CD4-positive, alpha-beta T cell treated with Interferon gamma for 1 hour (primary cell): ENCODE measurements at regions not wholly inside any gene's neighbourhood (a gene's known extent, or its start where the extent isn't known, plus 50 kb on each side); places are given as distances from the start of the nearest gene placed in this dataset.
A peak's percentile ranks its signal among the peaks of the same experiment; 100 is the strongest.
"Not testable (repeated sequence)": the region's sequence is repeated elsewhere in the genome, so short reads cannot be mapped to it uniquely, and the experiment has no call there.

Experiments
- DNase-seq: peaks from one replicate; pipeline ENCODE4 v3.0.0-alpha.2; 2020

DNA sequence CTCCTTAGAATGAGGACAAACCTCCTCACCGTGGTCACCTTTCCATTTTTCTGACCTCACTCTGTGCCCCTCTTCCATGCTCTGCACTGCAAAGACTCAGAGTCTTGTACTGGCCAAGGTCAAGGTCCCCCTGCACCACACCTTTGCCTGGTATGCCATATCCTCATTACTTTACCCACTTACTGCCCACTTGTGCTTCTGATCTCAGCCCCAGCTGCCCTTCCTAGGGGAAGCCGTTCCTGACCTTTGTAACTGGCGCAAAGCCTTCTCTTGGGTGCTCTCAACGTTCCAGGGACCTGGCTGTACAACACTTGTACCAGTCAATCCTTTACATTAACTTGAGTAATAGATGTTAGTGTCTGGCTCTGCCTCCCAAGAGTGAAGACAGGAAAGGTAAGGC is 256.0 kb downstream of the SV2B start:
- DNase-seq = no peak

DNA sequence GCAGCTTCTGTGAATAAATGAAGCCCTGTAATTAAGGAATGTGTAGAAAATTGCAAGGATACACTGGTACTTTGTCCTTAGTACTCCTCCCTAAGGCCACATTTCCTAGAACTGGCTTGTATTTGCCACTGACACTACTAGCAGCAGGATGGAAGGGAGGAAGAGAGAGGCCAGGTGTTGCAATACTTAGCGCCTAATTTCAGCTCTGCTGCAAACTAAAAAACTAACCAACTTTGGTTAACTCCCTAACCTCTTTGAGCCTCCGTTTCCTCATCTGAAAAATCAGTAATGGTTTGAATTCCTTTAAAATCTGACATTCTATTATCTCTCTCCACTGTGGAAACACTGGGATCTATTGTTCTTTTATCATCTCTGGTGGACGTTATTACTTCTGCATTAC is 257.0 kb downstream of the SV2B start:
- no peak for DNase-seq

DNA sequence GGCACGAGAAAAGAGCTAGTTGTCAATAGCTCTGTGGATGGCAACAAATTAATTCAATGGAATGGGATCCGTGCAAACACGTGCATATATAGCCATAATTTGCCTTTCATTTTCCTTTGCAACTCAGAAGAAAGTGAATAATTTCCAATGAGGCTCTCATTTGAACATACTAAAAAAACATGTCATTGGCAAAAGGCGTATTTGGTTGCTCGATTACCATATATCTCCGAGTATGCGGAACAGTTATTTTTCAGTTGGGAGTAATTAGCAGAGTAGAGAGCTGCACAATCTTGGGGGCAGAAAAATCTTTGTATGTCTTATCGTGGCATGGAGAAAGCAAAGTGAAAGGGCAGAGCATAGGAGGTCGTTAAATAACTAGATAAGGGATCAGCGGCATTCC is 257.4 kb downstream of the SV2B start:
- no peak for DNase-seq

DNA sequence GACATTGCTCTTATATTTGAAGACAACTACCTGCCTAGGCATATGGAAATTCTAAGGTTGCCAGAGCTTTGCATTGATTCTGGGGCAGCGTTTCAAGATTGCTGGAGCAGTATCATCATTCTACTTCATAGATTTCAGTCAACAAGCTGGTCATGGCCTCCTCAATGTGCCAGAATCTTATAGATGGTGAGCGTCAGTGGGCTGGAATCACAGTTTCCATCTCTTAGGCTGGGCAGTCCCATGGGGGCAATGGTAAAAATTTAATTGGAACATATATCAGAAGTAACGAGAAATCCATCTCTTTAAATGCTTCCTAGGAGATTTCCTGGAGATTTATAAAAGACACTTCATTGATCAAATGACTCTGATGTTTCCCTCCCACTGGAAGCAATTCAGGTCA is 258.3 kb downstream of the SV2B start:
- DNase-seq = no peak

DNA sequence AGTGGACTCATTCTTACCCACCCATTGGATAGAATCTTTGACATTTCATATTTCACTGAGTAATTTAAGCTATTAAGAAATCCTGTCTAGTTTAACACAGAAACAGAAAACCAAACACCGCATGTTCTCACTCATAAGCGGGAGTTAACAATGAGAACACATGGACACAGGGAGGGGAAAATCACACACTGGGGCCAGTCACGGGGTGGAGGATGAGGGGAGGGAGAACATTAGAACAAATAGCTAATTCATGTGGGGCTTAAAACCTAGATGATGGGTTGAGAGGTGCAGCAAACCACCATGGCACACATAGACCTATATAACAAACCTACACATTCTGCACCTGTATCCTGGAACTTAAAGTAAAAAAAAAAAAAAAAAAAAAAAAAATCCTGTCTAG is 261.6 kb downstream of the SV2B start:
- not testable (repeated sequence) for DNase-seq

DNA sequence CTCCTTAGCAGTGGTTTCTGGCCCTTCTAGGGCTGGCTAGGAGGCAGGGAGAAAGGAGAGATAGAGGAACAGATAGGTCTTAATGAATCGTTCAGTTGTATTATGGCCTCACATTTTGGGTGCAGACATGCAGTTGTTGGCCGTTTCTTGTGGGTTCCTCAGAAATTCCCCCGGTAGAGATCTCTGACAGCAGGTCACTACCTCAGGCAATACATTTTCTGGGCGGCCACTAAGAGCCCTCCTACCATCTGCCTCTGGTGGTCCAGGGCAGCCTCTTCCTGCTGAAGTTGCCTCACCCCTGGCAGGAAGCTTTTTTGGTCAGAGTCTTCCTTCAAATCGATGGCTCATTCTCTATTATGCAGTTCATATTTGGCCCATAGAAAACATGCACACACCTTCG is 266.1 kb downstream of the SV2B start:
- DNase-seq = no peak

DNA sequence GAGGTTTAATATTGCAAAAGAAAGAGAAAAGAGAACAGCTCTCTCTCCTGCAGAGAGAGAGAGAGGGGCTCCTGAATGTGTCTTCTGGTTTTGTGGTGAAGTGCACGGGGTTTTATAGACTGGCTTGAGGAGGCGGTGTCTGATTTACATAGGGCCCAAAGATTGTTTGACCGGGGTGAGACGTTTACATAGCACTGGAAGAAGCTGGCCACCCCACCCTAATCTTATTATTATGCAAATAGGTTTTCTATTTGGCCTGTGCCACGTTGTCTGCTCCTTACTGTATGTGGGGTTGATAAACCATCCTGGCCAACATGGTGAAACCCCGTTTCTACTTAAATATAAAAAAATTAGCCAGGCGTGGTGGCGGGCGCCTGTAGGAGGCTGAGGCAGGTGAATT is 268.6 kb downstream of the SV2B start:
- DNase-seq = no peak

DNA sequence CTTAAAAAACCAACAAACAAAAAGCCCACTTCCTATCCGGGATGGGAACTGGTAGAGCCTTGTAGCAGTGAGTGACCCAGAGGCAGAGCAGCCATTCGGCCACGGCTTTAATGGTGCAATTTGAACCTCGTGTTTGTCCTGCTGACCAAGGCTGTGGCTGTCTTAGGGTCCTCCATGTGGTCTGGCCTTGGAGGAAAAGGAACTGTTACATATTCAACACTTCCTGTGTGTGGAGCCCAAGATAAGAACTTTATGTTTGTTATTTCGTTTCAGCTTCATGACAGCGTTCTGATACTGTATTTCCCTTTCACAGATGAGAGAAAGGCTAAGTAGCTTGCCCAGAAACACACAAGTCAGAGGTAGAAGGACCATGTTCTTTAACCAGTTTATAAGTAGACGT is 269.8 kb downstream of the SV2B start:
- DNase-seq = no peak

DNA sequence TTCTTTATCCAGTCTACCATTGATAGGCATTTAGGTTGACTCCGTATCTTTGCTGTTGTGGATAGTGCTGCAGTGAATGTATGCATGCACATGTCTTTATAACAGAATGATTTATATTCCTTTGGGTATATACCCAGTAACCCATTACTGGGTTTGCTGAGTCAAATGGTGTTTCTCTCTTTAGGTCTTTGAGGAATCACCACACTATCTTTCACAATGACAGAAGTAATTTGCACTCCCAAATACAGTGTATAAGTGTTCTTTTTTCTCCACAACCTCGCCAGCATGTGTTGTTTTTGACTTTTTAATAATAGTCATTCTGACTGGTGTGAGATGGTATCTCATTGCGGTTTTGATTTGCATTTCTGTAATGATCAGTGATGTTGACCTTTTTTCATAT is 271.3 kb downstream of the SV2B start:
- not testable (repeated sequence) for DNase-seq

DNA sequence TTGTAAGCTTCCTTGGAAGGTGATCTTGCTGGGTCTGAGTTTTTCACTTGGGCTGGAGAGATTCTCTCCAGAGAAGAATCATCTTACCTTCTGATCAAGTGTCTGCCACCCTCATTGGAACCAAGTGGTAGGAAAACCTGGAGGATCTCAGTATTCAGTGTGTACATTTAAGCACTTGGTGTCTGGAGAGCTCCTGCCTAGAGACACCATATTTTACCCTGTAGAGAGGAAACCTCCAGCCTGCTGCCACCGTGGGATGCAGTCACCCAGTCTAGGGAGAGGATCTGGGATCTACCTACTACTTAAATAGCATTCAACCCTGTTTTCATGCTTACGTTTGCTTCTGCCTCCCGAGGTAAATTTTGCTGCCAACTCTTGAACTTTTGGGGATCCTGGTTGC is 274.3 kb downstream of the SV2B start:
- DNase-seq = no peak

DNA sequence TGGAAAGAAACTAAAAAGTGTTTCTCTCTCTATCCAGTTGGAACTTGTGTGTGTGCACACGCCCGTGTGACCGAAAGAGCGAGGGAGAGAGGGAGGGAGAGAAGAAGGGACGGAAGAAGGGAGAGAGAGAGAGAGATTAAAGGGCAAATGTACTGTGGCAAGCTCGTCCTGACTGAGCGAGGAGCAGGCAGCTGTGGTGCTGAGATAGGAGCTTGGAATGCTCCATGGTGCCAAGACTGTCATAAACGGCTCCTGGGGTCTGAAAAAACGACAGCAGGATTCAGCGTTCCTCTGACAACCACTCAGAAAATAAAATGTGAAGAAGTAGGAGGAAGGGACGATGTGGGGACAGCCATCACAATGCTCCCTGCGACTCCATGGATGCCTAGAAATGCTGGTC is 276.0 kb downstream of the SV2B start:
- no peak for DNase-seq

DNA sequence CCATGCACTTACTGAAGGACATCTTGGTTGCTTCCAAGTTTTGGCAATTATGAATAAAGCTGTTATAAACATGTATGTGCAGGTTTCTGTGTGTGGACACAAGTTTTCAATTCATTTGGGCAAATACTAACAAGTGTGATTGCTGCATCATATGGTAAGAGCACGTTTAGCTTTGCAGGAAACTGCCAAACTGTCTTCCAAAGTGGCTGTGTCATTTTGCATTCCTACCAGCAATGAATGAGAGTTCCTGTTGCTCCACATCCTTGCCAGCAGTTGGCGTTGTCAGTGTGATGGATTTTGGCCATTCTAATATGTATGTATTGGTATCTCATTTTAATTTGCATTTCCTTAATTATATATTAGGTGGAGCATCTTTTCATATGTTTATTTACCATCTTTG is 280.1 kb downstream of the SV2B start:
- DNase-seq = no peak

DNA sequence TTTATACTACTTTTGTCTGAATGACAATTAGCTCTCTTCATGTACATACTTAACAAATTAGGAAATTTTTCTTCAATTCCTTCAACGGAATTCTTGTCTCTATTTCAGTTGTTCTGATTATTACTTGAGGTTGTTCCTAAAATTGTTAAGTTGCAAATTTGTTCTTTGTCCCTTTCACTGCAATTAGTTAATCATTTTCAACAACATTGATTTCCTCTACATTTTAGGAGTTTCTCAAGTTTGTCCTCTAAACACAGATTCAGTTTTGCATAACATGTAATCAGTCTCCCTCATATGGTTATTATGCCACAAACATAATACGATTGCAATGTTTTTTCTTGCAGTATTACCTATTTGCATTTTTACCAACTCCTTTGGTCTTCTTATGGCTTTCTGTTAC is 283.5 kb downstream of the SV2B start:
- no peak for DNase-seq

DNA sequence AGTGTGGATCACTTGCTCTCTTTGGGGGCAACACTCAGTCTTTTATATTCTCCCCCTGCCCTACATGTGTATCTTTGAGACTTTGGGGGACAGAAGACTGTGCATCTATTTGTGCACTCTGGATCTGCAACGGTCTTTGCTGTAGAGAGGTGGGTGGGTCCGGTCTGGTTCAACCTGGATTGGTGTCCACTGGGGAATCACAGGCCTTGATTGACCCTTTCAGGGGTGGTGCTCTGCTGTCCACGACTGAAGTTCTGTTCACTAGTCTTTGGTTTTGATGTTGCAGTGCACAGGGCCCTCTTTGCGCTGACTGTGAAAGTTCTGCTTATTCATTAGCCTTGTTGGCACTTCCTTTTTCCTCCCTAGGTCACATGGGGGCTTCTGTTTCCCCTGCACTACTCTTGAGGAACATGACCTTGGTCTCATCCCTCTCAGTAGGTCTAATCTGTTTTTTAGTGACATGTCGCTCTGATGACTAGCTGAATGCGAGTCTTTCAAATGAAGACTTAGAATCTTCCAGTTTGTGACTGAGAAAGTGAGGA is 284.2 kb downstream of the SV2B start:
- no peak for DNase-seq

DNA sequence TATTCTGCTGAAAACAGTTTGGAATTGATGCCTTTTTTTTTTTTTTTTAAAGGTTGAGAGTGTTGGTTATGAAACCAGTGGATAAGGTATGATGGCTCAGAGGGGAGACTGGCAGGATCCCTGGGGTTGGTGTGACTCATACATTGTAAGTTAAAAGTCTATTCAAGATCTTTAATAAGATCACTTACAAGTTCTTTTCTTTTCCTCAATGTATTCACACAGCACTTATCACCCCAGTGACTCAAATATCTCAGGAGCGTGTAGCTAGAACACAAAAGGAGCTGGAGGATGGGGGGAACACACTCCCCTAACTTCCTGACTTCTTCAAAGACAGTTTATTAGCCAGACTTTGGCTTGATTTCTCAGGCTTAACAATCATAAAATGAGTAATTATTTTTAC is 285.3 kb downstream of the SV2B start:
- DNase-seq = no peak

DNA sequence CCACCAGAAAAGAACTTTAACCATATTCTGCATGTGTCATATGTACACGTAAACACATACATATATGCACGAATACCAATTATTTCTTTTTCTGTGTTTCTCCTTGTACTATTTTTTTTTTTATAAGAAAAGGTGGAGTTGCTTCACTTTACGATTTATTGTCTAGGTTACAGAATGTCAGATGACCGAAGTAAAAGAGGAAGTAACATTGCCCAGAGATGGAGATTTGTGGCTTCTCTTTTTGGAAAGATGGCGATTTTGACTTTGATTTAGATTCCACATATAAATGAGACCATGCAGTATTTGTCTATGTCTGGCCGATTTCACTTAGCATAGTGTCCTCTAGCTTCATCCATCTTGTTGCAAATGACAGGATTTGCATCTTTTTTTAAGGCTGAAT is 293.1 kb downstream of the SV2B start:
- DNase-seq = no peak

DNA sequence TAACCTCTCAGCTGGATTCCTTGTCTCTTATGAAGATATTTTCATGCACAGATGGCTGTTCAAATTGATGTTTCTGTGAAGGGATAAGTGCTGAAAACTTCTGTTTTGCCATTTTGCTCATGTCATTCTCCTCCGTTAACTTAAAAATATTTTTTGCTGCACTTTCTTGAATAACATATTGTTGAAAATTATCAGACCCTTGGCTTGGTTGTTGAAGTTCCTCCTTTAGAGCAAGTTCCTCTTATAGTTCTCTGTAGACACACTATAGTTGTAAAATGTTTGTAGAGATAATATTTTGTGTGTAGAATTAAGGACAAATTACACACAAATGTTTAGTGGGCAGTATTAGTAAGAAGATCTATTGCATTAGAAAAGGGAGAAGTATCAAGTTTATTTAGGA is 300.4 kb downstream of the SV2B start:
- DNase-seq = no peak

DNA sequence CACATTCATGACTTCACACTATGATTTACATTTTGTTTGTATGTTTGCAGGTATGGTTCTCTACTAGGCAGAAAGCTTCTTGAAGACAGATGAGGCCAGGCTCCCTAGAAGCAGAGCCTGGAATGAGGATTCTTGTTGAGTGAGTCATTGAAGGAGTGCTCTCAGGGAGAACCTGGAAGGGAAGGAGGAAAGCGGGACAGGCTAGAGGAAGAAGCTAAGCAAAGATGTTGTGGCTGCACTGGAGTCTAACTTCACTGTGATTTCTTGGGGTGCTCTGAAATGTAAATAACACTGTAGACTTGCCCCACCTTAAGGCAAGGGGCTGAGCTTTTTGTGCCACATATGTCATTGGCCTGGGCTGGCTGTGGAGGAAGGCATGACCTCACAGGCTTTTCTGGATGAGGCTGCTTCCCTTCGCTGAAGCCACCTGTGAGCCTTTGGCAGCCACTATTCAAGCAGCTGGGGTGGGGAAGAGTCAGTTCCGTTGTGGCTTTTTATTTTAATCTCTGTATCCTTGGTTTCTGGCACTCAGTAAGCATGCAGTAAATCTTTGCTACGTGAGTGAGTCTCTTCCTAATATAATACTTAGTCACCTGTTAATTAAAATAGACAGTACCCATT is 307.3 kb downstream of the SV2B start:
- DNase-seq = peak; percentile 7

DNA sequence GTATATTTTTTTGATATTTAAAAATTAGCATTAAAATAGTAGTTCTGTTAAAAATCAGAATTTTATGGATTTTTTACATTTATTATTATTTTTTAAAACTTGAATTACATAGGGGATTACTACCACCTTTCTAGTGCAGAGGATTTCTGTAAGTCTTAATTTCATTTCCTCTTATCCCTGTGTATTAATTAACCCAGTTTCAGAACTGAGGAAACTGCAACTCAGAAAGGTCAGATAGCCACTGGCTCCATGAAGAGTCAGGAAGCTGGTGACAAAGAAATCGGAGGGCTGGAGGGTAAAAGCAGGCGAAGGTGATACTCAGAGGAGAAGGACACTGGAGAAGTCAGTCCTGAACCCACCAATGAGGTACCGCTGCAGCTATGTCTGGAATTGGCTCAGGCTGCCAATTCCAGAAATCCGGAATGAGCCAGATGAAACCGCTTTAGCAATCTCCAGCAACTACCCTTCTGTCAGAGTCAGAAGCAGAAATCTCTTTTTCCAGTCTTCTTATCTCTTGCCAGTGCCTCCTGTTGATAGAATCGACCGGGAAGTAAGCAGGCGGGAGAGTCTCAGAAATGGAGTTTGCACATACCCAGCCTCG is 308.5 kb downstream of the SV2B start:
- no peak for DNase-seq

DNA sequence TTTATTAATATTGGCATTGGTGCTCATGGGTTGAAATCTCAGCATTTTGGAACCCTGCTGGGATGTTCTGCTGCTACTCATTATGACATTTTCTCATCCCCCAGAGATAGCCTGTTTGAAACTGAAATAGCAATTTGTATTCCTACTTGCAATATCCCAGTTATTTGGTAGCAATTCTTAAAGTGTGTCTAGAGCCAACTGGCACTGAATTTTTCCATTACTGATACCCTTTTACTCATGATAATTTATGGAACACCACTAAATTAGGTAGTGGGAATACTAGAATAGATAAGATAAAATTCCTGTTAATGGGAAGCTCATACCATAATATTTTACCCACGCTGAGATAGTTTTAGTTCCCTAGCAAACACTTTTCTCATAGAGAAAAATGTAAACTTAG is 309.3 kb downstream of the SV2B start:
- no peak for DNase-seq

DNA sequence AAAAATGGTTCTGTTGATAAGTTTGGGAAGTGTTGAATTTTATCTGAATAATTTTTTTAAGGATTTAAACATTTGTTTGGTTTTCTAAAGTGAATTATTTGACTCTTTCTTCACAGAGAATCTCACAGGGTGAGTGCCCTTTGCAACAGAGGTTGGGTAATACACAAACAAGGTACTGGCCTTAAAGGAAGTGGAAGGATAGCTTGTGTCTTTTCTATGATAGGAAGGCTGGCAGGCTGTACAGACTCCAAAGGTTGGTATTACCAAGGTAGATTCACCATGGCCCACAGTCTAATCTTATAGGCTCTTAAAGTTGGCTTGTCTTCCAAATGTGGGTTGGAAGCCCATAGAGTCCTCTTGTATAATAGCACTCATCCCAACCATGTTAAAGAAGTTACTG is 311.5 kb downstream of the SV2B start:
- DNase-seq = no peak

DNA sequence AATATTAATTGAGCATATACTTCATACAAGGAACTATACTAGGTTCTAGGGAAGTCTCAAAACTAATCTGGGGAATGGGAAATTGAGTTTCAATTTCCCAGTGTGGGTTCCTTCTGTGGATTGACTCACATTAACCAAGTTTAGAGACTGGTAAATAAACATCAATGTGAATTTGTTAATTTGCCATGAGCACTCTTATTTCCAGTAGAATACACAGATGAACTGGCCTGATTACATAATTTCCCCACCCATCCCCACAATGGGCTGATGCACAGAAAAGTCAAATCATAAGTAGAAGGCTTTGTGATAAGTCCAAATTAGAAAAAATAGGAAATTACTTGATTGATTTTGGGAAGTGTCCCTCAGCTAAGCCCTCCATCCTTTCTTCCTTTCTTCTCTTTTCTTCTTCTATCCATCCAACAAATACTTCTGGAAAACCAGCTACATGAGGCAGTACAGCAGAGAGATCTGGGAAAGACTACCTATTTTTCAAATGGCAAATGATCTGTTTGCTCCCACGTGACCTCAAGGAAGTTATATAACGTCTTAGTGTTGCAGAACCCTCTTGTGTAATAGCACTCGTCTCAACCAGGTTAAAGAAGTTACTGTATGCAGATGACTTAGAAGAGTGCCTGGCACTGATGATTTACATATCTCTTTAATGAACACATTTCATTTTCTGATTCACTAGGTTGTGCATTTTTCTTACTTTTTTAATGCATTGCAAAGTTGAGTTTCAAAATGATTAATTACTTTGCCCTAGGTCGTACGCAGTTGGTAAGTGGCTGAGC is 312.3 kb downstream of the SV2B start:
- DNase-seq = no peak

DNA sequence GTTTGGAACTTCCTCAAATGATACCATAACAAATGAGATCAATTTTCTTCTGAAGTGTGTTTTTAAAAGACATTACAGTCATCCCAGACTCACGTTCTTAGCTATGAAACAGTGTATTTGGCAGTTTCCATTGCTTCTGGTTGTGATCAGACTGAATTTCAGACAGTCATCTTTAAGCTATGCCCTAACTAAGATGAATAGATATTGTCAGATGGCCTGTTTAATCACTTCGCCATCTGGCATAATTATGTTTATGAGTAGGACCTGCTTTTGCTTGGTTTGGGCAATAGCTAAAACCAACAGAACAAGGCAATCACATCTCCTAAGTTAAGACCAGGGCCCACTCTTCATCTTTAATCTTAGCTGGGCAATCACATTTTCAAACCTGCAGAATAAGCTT is 313.1 kb downstream of the SV2B start:
- DNase-seq = no peak

DNA sequence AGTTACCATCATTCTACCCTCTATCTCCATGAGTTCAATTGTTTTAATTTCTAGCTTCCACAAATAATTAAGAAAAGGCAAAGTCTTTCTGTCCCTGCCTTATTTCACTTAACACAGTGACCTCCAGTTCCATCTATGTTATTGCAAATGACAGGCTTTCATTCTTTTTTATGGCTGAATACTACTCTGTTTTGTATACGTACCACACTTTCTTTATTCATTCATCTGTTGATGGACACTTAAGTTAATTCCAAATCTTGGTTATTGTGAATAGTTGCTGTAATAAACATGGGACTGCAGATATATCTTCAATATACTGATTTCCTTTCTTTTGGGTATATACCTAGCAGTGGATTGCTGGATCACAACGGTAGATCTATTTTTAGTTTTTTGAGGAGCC is 314.1 kb downstream of the SV2B start:
- DNase-seq = no peak
